ENCODE measurements at regions not wholly inside any gene's neighbourhood (a gene's known extent, or its start where the extent isn't known, plus 50 kb on each side); places are given as distances from the start of the nearest gene placed in this dataset.

GRCh38 chr15:79516646-79517045 is 84.5 kb downstream of the MINAR1 start:
- DNase-seq (no peak), ATAC-seq (ENCODE audit: low read depth) (no peak)
- Histone ChIP-seq H3K9ac (ENCODE audit: low read length) (no peak overlapping the region), H3K79me2 (ENCODE audit: control insufficient read depth, insufficient read depth, low read length) (no peaks in the 10 kb centered on the region), H3K36me3 (replicated peaks in 1 of 2; ENCODE audit: control extremely low read depth in 1 of 2, control insufficient read depth in 1 of 2, extremely low read depth in 1 of 2, insufficient read depth in 2 of 2, low read length in 1 of 2) (no peaks in the 10 kb centered on the region), H3K27ac (ENCODE audit: low read length in 2 of 2) (no peak overlapping the region), H3K27me3 (replicated peaks in 1 of 4; ENCODE audit: control extremely low read depth in 1 of 4, control insufficient read depth in 3 of 4, insufficient read depth in 4 of 4, low read length in 3 of 4) (no peaks in the 10 kb centered on the region), H3K4me2 (replicated peaks; ENCODE audit: low read depth, low read length, poor library complexity, severe bottlenecking) (no peak overlapping the region), H3K4me1 (ENCODE audit: control insufficient read depth in 2 of 2, insufficient read depth in 2 of 2, low read length in 2 of 2) (no peaks in the 10 kb centered on the region), H2AFZ (ENCODE audit: insufficient read depth, low read depth, low read length, poor library complexity, severe bottlenecking) (no peak overlapping the region), H3K9me3 (ENCODE audit: control extremely low read depth in 1 of 3, control insufficient read depth in 2 of 3, insufficient read depth in 1 of 3, low read length in 2 of 3) (peaks cover 0 to 4% (median 0%) of the 10 kb centered on the region in 3 donors), H3K4me3 (ENCODE audit: control extremely low read depth in 1 of 5, extremely low read depth in 1 of 5, insufficient read depth in 1 of 5, low read depth in 2 of 5, low read length in 4 of 5) (no peak overlapping the region), H4K20me1 (ENCODE audit: control insufficient read depth, insufficient read depth, low read length, poor library complexity, severe bottlenecking) (no peaks in the 10 kb centered on the region)
- Mint-ChIP-seq H3K4me1 (no peaks in the 10 kb centered on the region), H3K27ac (no peak overlapping the region), H3K4me3 (no peak overlapping the region), H3K27me3 (peaks cover 12% of the 10 kb centered on the region), H3K9me3 (ENCODE audit: insufficient read depth) (no peaks in the 10 kb centered on the region)
- ChIA-PET CTCF (no interaction called here), POLR2A (no interaction called here)
- WGBS (ENCODE audit: insufficient coverage) = 75% methylated on average over 1 of the region's 3 CpGs
- intact Hi-C loops (cut with micrococcal nuclease) = no loop called here
- no peak for TF ChIP-seq CTCF (IDR thresholded peaks at IDR 0.05)
- TF ChIP-seq EZH2 (IDR thresholded peaks at IDR 0.05; ENCODE audit: borderline replicate concordance, insufficient read depth, low read depth, low read length, poor library complexity, severe bottlenecking) = no peak

GRCh38 chr15:79519628-79520027 is 87.5 kb downstream of the MINAR1 start:
- ChIA-PET CTCF (no interaction called here), POLR2A (no interaction called here)
- Mint-ChIP-seq H3K9me3 (ENCODE audit: insufficient read depth) (no peaks in the 10 kb centered on the region), H3K27ac (no peak overlapping the region), H3K4me1 (no peaks in the 10 kb centered on the region), H3K27me3 (peaks cover 16% of the 10 kb centered on the region), H3K4me3 (no peak overlapping the region)
- Histone ChIP-seq H3K4me3 (ENCODE audit: control extremely low read depth in 1 of 5, extremely low read depth in 1 of 5, insufficient read depth in 1 of 5, low read depth in 2 of 5, low read length in 4 of 5) (no peak overlapping the region), H4K20me1 (ENCODE audit: control insufficient read depth, insufficient read depth, low read length, poor library complexity, severe bottlenecking) (no peaks in the 10 kb centered on the region), H2AFZ (ENCODE audit: insufficient read depth, low read depth, low read length, poor library complexity, severe bottlenecking) (no peak overlapping the region), H3K79me2 (ENCODE audit: control insufficient read depth, insufficient read depth, low read length) (no peaks in the 10 kb centered on the region), H3K27ac (ENCODE audit: low read length in 2 of 2) (no peak overlapping the region), H3K4me2 (replicated peaks; ENCODE audit: low read depth, low read length, poor library complexity, severe bottlenecking) (no peak overlapping the region), H3K27me3 (replicated peaks in 1 of 4; ENCODE audit: control extremely low read depth in 1 of 4, control insufficient read depth in 3 of 4, insufficient read depth in 4 of 4, low read length in 3 of 4) (no peaks in the 10 kb centered on the region), H3K36me3 (replicated peaks in 1 of 2; ENCODE audit: control extremely low read depth in 1 of 2, control insufficient read depth in 1 of 2, extremely low read depth in 1 of 2, insufficient read depth in 2 of 2, low read length in 1 of 2) (no peaks in the 10 kb centered on the region), H3K9me3 (ENCODE audit: control extremely low read depth in 1 of 3, control insufficient read depth in 2 of 3, insufficient read depth in 1 of 3, low read length in 2 of 3) (no peaks in the 10 kb centered on the region), H3K9ac (ENCODE audit: low read length) (no peak overlapping the region), H3K4me1 (ENCODE audit: control insufficient read depth in 2 of 2, insufficient read depth in 2 of 2, low read length in 2 of 2) (no peaks in the 10 kb centered on the region)
- no peak for ATAC-seq (ENCODE audit: low read depth)
- DNase-seq = no peak
- intact Hi-C loops (cut with micrococcal nuclease) = no loop called here
- TF ChIP-seq CTCF (IDR thresholded peaks at IDR 0.05) (no peak), EZH2 (IDR thresholded peaks at IDR 0.05; ENCODE audit: borderline replicate concordance, insufficient read depth, low read depth, low read length, poor library complexity, severe bottlenecking) (no peak)
- 85% methylated on average over 2 of the region's 3 CpGs for WGBS (ENCODE audit: insufficient coverage)

Data from B cell (primary cell).